Esophagus squamous epithelium (tissue), 4 donors: ENCODE measurements at regions not wholly inside any gene's neighbourhood (a gene's known extent, or its start where the extent isn't known, plus 50 kb on each side); places are given as distances from the start of the nearest gene placed in this dataset.

Experiments
- POLR2A ChIP-seq, 4 donors: fragments of 450-650 bp; IDR thresholded peaks; one replicate each; pipeline ENCODE4 v1.6.1; 2017; ENCODE audit warnings: antibody characterized with exemption in 4 of 4, mild to moderate bottlenecking in 4 of 4, moderate library complexity in 3 of 4
- TF ChIP-seq, protein P1 (sequence below), 6 experiments: fragments of 450-650 bp in 4 of 6; fragments of 200-600 bp in 2 of 6; sonication (generic) in 2 of 6; IDR thresholded peaks; one replicate each; pipeline ENCODE4 v1.5.1; 2016 to 2019; ENCODE audit warnings: antibody characterized with exemption in 6 of 6, mild to moderate bottlenecking in 4 of 6, moderate library complexity in 4 of 6

DNA sequence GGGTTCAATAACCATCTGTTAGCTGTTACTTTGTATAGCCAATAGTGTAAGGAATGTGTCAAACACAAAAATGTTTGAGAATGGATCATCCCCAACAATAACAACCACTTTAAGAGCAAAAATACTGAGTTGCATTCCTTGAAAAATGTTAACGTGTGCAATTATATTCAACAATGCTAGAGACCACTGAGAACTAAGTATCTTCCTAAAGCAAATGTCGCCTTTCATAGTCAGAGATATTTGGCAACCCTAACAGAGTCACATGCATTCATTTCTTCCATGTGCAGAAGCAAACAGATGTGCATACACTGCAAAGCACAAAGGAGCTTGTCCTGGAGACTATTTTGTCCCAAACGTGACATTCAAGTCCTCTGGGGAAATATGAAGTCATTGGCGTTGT is 448.6 kb downstream of the GJA1 start:
- TF ChIP-seq, protein P1, sequence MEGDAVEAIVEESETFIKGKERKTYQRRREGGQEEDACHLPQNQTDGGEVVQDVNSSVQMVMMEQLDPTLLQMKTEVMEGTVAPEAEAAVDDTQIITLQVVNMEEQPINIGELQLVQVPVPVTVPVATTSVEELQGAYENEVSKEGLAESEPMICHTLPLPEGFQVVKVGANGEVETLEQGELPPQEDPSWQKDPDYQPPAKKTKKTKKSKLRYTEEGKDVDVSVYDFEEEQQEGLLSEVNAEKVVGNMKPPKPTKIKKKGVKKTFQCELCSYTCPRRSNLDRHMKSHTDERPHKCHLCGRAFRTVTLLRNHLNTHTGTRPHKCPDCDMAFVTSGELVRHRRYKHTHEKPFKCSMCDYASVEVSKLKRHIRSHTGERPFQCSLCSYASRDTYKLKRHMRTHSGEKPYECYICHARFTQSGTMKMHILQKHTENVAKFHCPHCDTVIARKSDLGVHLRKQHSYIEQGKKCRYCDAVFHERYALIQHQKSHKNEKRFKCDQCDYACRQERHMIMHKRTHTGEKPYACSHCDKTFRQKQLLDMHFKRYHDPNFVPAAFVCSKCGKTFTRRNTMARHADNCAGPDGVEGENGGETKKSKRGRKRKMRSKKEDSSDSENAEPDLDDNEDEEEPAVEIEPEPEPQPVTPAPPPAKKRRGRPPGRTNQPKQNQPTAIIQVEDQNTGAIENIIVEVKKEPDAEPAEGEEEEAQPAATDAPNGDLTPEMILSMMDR (IDR thresholded peaks at IDR 0.05): no peak
- no peak for TF ChIP-seq POLR2A (IDR thresholded peaks at IDR 0.05)
